ENCODE measurements at regions not wholly inside any gene's neighbourhood (a gene's known extent, or its start where the extent isn't known, plus 50 kb on each side); places are given as distances from the start of the nearest gene placed in this dataset.

DNA sequence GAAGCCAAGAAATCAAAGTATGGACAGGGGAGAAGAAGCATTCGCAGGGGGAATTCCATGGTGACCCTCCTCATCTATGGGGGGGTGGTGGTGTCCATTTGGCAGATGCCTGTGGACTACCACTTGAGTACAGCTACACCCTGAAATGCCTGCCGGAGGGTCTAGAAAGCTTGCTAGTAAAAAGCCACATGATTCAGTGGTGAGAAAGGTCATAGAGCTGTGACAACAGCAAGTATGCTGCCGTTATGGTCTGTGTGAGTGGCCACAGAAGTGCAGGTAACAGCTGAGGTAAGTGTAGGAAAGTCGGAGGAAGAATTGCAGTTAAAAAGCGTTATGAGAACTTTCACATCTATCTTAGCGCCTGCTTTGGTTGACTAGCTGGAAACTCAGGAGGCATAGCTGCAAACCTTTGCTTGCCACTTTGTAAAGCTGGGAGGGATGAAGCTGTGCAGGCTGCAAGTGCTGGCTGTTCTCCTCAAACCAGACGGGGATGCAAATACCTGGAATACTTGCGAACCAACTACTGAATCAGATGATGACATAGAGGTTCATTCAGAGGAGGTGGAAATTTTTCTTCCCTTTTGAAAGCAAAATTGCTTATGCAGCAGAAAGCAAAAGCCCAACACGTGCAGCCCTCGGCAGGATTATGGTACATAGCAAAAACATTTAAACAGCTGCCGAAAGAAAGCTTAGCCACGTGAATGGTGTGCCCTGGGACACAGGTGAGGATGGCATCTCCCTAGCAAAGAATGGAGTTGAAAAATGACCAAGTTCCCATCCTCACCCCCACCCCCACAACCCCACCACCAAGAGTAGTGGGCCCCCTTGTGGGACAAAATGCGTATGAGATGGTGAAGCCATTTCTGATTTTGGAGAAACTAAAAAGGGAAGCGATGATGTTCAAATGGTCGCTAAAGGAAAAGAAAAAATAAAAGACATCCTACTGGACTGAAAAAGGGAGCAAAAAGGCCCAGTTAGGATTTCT is 287.0 kb downstream of the RERGL start:
- H3K36me3 Mint-ChIP-seq: no peaks in the 10 kb centered on the region
- Histone ChIP-seq H3K4me1 (ENCODE audit: insufficient read depth, low read length) (no peaks in the 10 kb centered on the region), H3K27me3 (ENCODE audit: insufficient read depth, low read length, poor library complexity, severe bottlenecking) (no peaks in the 10 kb centered on the region), H3K27ac (ENCODE audit: low read depth, low read length) (no peak overlapping the region), H3K36me3 (ENCODE audit: insufficient read depth, low read length) (no peaks in the 10 kb centered on the region), H3K9me3 (ENCODE audit: low read length) (no peaks in the 10 kb centered on the region), H3K4me3 (ENCODE audit: low read length) (no peak overlapping the region)
- ChIA-PET POLR2A (no interaction called here), CTCF (no interaction called here)
- H3K4me1 Mint-ChIP-seq: no peaks in the 10 kb centered on the region
- H3K27me3 Mint-ChIP-seq: no peaks in the 10 kb centered on the region
- no peak overlapping the region for H3K27ac Mint-ChIP-seq
- H3K4me3 Mint-ChIP-seq: no peak overlapping the region
- DNase-seq: no peak
- H3K9me3 Mint-ChIP-seq: peaks cover 11 to 25% (median 21%) of the 10 kb centered on the region in 5 donors

DNA sequence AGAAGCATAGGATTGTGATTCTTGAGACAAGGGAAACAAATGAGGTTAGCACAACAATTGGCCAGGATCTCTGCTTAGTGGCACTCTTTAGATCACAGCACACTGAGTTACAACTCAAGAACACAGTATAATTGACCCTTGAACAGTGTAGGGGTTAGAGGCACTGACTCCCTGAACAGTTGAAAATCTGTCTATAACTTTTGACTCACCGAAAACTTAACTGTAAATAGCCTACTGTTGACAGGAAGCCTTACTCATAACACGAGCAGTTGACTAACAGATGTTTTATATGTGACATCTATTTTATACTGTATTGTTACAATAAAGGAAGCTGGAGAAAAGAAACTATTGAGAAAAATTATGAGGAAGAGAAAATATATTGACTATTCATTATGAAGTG is 296.1 kb downstream of the RERGL start:
- Histone ChIP-seq H3K4me3 (ENCODE audit: low read length) (no peak overlapping the region), H3K36me3 (ENCODE audit: insufficient read depth, low read length) (no peaks in the 10 kb centered on the region), H3K27ac (ENCODE audit: low read depth, low read length) (no peak overlapping the region), H3K9me3 (ENCODE audit: low read length) (no peaks in the 10 kb centered on the region), H3K4me1 (ENCODE audit: insufficient read depth, low read length) (no peaks in the 10 kb centered on the region), H3K27me3 (ENCODE audit: insufficient read depth, low read length, poor library complexity, severe bottlenecking) (no peaks in the 10 kb centered on the region)
- ChIA-PET POLR2A (no interaction called here), CTCF (no interaction called here)
- no peak overlapping the region for H3K4me3 Mint-ChIP-seq
- no peaks in the 10 kb centered on the region for H3K4me1 Mint-ChIP-seq
- no peak overlapping the region for H3K27ac Mint-ChIP-seq
- no peaks in the 10 kb centered on the region for H3K36me3 Mint-ChIP-seq
- DNase-seq: no peak
- no peaks in the 10 kb centered on the region for H3K27me3 Mint-ChIP-seq
- peaks cover 0 to 16% (median 5%) of the 10 kb centered on the region in 5 donors for H3K9me3 Mint-ChIP-seq

DNA sequence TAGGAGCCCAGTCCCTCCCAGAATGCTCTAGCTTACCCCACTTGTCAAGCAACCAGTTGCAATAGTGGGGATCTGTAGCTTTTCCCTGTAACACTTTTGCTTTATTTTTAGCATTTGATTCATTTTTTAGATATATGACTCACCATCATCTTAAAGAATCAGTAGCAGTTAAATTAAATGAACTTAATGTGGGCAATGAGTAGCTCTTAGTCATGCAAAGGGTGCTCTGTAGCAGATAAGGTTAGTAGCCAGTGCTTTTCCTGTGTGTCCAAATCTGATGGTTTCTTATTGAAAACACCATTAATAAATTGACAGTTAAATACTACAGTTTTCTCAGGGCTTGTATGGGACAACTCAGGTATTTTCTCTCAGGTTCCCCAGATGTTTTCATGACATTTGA is 311.8 kb downstream of the RERGL start:
- ChIA-PET CTCF (no interaction called here), POLR2A (no interaction called here)
- Mint-ChIP-seq H3K27ac (no peak overlapping the region), H3K27me3 (no peaks in the 10 kb centered on the region), H3K4me1 (no peaks in the 10 kb centered on the region), H3K4me3 (no peak overlapping the region), H3K9me3 (peaks cover 2 to 26% (median 13%) of the 10 kb centered on the region in 5 donors), H3K36me3 (no peaks in the 10 kb centered on the region)
- no peak overlapping the region for H3K27ac ChIP-seq (ENCODE audit: low read depth, low read length)
- H3K27me3 ChIP-seq (ENCODE audit: insufficient read depth, low read length, poor library complexity, severe bottlenecking): no peaks in the 10 kb centered on the region
- no peaks in the 10 kb centered on the region for H3K4me1 ChIP-seq (ENCODE audit: insufficient read depth, low read length)
- no peak overlapping the region for H3K4me3 ChIP-seq (ENCODE audit: low read length)
- H3K9me3 ChIP-seq (ENCODE audit: low read length): no peaks in the 10 kb centered on the region
- no peak for DNase-seq
- H3K36me3 ChIP-seq (ENCODE audit: insufficient read depth, low read length): no peaks in the 10 kb centered on the region

DNA sequence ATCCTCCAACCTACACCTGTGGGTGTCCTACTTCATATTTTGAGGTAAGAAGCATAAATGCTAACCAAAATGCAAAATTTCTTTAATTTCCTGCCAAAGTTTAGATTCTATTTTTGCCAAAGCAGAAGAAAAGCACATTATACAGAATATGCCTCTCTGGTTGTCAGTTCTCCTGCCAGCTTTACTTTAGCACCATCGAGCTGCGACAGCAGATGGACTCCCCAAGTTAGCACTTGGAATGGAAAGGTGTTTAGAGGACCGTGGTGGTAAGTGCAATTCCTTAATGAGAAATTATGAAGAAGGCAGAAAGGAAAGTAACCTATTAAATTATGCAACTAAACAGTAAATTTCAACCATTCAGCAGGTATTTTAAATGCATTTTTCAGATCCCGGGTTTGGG is 326.6 kb downstream of the RERGL start:
- Mint-ChIP-seq H3K9me3 (peaks cover 5 to 39% (median 17%) of the 10 kb centered on the region in 5 donors), H3K36me3 (no peaks in the 10 kb centered on the region), H3K27ac (no peak overlapping the region), H3K4me3 (no peak overlapping the region), H3K27me3 (no peaks in the 10 kb centered on the region), H3K4me1 (no peaks in the 10 kb centered on the region)
- H3K27me3 ChIP-seq (ENCODE audit: insufficient read depth, low read length, poor library complexity, severe bottlenecking): no peaks in the 10 kb centered on the region
- H3K4me1 ChIP-seq (ENCODE audit: insufficient read depth, low read length): no peaks in the 10 kb centered on the region
- H3K36me3 ChIP-seq (ENCODE audit: insufficient read depth, low read length): no peaks in the 10 kb centered on the region
- DNase-seq: no peak
- no peak overlapping the region for H3K27ac ChIP-seq (ENCODE audit: low read depth, low read length)
- H3K4me3 ChIP-seq (ENCODE audit: low read length): no peak overlapping the region
- H3K9me3 ChIP-seq (ENCODE audit: low read length): no peaks in the 10 kb centered on the region
- ChIA-PET CTCF (no interaction called here), POLR2A (no interaction called here)

DNA sequence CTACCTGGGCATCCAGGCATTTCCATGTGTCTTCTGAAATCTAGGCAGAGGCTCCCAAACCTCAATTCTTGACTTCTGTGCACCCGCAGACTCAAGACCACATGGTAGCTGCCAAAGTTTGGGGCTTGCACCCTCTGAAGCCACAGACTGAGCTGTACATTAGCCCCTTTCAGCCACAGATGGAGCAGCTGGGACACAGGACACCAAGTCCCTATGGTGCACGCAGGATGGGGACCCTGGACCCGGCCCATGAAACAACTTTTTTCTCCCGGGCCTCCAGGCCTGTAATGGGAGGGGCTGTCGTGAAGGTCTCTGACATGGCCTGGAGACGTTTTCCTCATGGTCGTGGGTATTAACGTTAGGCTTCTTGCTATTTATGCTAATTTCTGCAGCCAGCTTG is 330.0 kb downstream of the RERGL start:
- no peaks in the 10 kb centered on the region for H3K27me3 ChIP-seq (ENCODE audit: insufficient read depth, low read length, poor library complexity, severe bottlenecking)
- POLR2A ChIA-PET: no interaction called here
- no peak for DNase-seq
- Mint-ChIP-seq H3K27me3 (peaks cover 0 to 2% of the 10 kb centered on the region in 2 donors), H3K4me1 (no peaks in the 10 kb centered on the region), H3K36me3 (no peaks in the 10 kb centered on the region), H3K27ac (no peak overlapping the region), H3K9me3 (peaks cover 16 to 54% (median 27%) of the 10 kb centered on the region in 5 donors), H3K4me3 (no peak overlapping the region)
- H3K4me3 ChIP-seq (ENCODE audit: low read length): no peak overlapping the region
- CTCF ChIA-PET: no interaction called here
- H3K9me3 ChIP-seq (ENCODE audit: low read length): no peaks in the 10 kb centered on the region
- H3K4me1 ChIP-seq (ENCODE audit: insufficient read depth, low read length): no peaks in the 10 kb centered on the region
- no peak overlapping the region for H3K27ac ChIP-seq (ENCODE audit: low read depth, low read length)
- no peaks in the 10 kb centered on the region for H3K36me3 ChIP-seq (ENCODE audit: insufficient read depth, low read length)
